Upper lobe of left lung (tissue), 6 donors: ENCODE measurements at regions not wholly inside any gene's neighbourhood (a gene's known extent, or its start where the extent isn't known, plus 50 kb on each side); places are given as distances from the start of the nearest gene placed in this dataset.

Experiments
- ATAC-seq, 2 donors: fragments of 200-7000 bp; cut with Tn5 transposase; one replicate each; pipeline ENCODE4 v1.9.1; 2022; ENCODE audit warnings: mild to moderate bottlenecking in 2 of 2, moderate library complexity in 2 of 2; ENCODE audit not compliant: low FRiP score in 2 of 2
- DNase-seq, 2 donors: peaks; one replicate each; pipeline ENCODE4 v3.0.0-alpha.2; 2019 to 2020
- H3K27ac ChIP-seq, 4 donors: fragments of 200-600 bp; sonication (generic); one replicate each; pipeline ENCODE4 v1.5.1; 2016 to 2019
- H3K27me3 ChIP-seq, 4 donors: fragments of 200-600 bp; sonication (generic); one replicate each; pipeline ENCODE4 v1.5.1; 2017 to 2019
- H3K36me3 ChIP-seq, 4 donors: fragments of 200-600 bp; sonication (generic); one replicate each; pipeline ENCODE4 v1.5.1; 2016 to 2019
- H3K4me1 ChIP-seq, 4 donors: fragments of 200-600 bp; sonication (generic); one replicate each; pipeline ENCODE4 v1.5.1; 2018 to 2019
- H3K4me3 ChIP-seq, 4 donors: fragments of 200-600 bp; sonication (generic); one replicate each; pipeline ENCODE4 v1.5.1; 2017 to 2019; ENCODE audit warnings: mild to moderate bottlenecking in 2 of 4, moderate library complexity in 1 of 4
- H3K9me3 ChIP-seq, 4 donors: fragments of 200-600 bp; sonication (generic); one replicate each; pipeline ENCODE4 v1.5.1; 2018 to 2019
- EP300 ChIP-seq, 4 donors: sonication (generic); formaldehyde crosslinking; IDR thresholded peaks; one replicate each; pipeline ENCODE4 v1.5.1; 2017; ENCODE audit warnings: antibody characterized with exemption in 4 of 4, control low read depth in 2 of 4
- POLR2A ChIP-seq, 4 donors: fragments of 450-650 bp; IDR thresholded peaks; one replicate each; pipeline ENCODE4 v1.5.1; 2016 to 2017; ENCODE audit warnings: antibody characterized with exemption in 4 of 4, mild to moderate bottlenecking in 2 of 4
- POLR2AphosphoS5 ChIP-seq, 2 donors: sonication (generic); formaldehyde crosslinking; IDR thresholded peaks; one replicate each; pipeline ENCODE4 v1.5.1; 2017; ENCODE audit warnings: antibody characterized with exemption in 2 of 2
- WGBS, 2 donors: methylation state at CpG; one replicate each; pipeline ENCODE4 v1.1.5; 2017 to 2018; 5-methylcytosine and 5-hydroxymethylcytosine counted together
- TF ChIP-seq, protein P1 (sequence below), 6 experiments: fragments of 450-650 bp in 4 of 6; fragments of 200-600 bp in 2 of 6; sonication (generic) in 2 of 6; IDR thresholded peaks; one replicate each; pipeline ENCODE4 v1.5.1; 2016 to 2019; ENCODE audit warnings: antibody characterized with exemption in 6 of 6
- donor health status: DM: no; HTN: no; CAD: no; lungs with moderate emphysema.
- donor health status: DM: no; HTN: yes; CAD: no; lungs with severe emphysema.

- ATAC-seq (no peak), DNase-seq (no peak)
- WGBS, 2 donors = 77 to 82% methylated on average over 2 of the region's 2 CpGs
- Histone ChIP-seq H3K36me3 (no peaks in the 10 kb centered on the region), H3K4me3 (no peak overlapping the region), H3K9me3 (no peaks in the 10 kb centered on the region), H3K27me3 (no peaks in the 10 kb centered on the region), H3K27ac (no peak overlapping the region), H3K4me1 (no peaks in the 10 kb centered on the region)
- TF ChIP-seq POLR2A (IDR thresholded peaks at IDR 0.05) (no peak), EP300 (IDR thresholded peaks at IDR 0.05) (no peak), POLR2AphosphoS5 (IDR thresholded peaks at IDR 0.05) (no peak)
- TF ChIP-seq, protein P1, sequence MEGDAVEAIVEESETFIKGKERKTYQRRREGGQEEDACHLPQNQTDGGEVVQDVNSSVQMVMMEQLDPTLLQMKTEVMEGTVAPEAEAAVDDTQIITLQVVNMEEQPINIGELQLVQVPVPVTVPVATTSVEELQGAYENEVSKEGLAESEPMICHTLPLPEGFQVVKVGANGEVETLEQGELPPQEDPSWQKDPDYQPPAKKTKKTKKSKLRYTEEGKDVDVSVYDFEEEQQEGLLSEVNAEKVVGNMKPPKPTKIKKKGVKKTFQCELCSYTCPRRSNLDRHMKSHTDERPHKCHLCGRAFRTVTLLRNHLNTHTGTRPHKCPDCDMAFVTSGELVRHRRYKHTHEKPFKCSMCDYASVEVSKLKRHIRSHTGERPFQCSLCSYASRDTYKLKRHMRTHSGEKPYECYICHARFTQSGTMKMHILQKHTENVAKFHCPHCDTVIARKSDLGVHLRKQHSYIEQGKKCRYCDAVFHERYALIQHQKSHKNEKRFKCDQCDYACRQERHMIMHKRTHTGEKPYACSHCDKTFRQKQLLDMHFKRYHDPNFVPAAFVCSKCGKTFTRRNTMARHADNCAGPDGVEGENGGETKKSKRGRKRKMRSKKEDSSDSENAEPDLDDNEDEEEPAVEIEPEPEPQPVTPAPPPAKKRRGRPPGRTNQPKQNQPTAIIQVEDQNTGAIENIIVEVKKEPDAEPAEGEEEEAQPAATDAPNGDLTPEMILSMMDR (IDR thresholded peaks at IDR 0.05) = no peak
Observed at GRCh38 chr10:58996063-58996462, 180.4 kb upstream of the PHYHIPL start.

GRCh38 chr10:58996866-58997265 lies 179.6 kb upstream of the PHYHIPL start:
- Histone ChIP-seq H3K27ac (no peak overlapping the region), H3K4me3 (no peak overlapping the region), H3K4me1 (no peaks in the 10 kb centered on the region), H3K36me3 (no peaks in the 10 kb centered on the region), H3K9me3 (no peaks in the 10 kb centered on the region), H3K27me3 (no peaks in the 10 kb centered on the region)
- TF ChIP-seq POLR2A (IDR thresholded peaks at IDR 0.05) (no peak), POLR2AphosphoS5 (IDR thresholded peaks at IDR 0.05) (no peak), EP300 (IDR thresholded peaks at IDR 0.05) (no peak)
- TF ChIP-seq, protein P1 (IDR thresholded peaks at IDR 0.05) = no peak
- 93% methylated on average over 2 of the region's 2 CpGs for whole genome bisulfite sequencing, 2 donors
- DNase-seq (no peak), ATAC-seq (no peak)

DNA sequence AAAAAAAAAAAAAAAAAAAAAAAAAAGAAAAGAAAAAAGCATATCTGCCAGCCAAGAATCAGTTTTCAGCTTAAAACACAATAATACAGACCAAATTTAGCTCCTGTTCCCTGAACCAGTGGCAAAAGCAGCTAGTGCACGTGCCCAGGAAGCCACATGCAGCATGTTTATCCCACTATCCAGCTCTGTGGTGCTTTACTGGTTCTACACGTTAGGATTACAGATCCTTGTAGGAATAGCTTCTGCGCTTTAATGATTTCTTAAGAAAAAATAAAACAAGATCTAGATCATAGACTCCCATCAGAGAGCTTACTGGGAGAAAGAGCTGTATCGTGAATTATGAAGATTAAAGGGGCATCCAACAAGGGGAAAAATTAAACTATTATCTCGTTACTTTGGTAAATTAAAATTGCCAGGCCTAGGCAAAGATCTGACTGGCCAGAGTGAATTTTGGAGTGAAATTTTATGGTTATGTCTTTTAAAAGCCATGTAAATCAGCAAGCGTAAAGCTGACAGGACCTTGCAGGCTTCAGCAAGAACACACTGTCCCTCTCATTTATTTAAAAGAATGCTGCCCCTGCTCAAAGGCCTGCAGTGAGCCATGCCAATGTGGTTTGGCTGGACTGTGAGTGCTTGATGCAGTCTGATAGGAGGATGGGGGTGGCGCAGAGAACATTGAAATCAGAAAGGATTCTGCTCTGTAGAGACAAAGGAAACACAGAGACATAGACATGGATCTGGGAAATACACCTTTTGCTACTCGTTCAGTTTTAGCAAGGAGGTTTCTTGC lies 177.3 kb upstream of the PHYHIPL start:
- ATAC-seq (no peak), DNase-seq (peak in 1 of 2 donors; percentile 21)
- peak overlapping the region in 2 of 4 donors; percentile 19 to 49 for H3K27ac ChIP-seq
- 72 to 82% methylated on average over 8 of the region's 8 CpGs for WGBS, 2 donors
- TF ChIP-seq POLR2AphosphoS5 (IDR thresholded peaks at IDR 0.05) (no peak), EP300 (IDR thresholded peaks at IDR 0.05) (no peak), POLR2A (IDR thresholded peaks at IDR 0.05) (no peak)
- TF ChIP-seq, protein P1 (IDR thresholded peaks at IDR 0.05) = no peak
- H3K27me3 ChIP-seq = no peaks in the 10 kb centered on the region
- no peaks in the 10 kb centered on the region for H3K36me3 ChIP-seq
- no peaks in the 10 kb centered on the region for H3K4me1 ChIP-seq
- no peak overlapping the region for H3K4me3 ChIP-seq
- no peaks in the 10 kb centered on the region for H3K9me3 ChIP-seq

- H3K4me1 ChIP-seq = no peaks in the 10 kb centered on the region
- no peak overlapping the region for H3K4me3 ChIP-seq
- no peaks in the 10 kb centered on the region for H3K27me3 ChIP-seq
- no peak overlapping the region for H3K27ac ChIP-seq
- DNase-seq (no peak), ATAC-seq (no peak)
- H3K9me3 ChIP-seq = no peaks in the 10 kb centered on the region
- 88 to 95% methylated on average over 1 of the region's 1 CpG for WGBS, 2 donors
- TF ChIP-seq EP300 (IDR thresholded peaks at IDR 0.05) (no peak), POLR2AphosphoS5 (IDR thresholded peaks at IDR 0.05) (no peak), POLR2A (IDR thresholded peaks at IDR 0.05) (no peak)
- TF ChIP-seq, protein P1 (IDR thresholded peaks at IDR 0.05) = no peak
- no peaks in the 10 kb centered on the region for H3K36me3 ChIP-seq
Observed at GRCh38 chr10:59000162-59000825, 176.1 kb upstream of the PHYHIPL start.
